Kidney (tissue), 13 donors: ENCODE measurements at regions not wholly inside any gene's neighbourhood (a gene's known extent, or its start where the extent isn't known, plus 50 kb on each side); places are given as distances from the start of the nearest gene placed in this dataset.

ENCODE experiments used
- DNase-seq, 5 donors: peaks; one replicate each; pipeline ENCODE4 v3.0.0-alpha.2; 2013 to 2020
- FAIRE-seq: peaks from 2 replicates; lab custom pipeline; 2012; peaks lifted over from hg19 to GRCh38; lab: Jason Lieb, UNC
- H3K27ac ChIP-seq, 2 donors: one replicate each; pipeline ENCODE4 v1.7.0; 2013; ENCODE audit warnings: low read depth in 2 of 2, low read length in 2 of 2, inconsistent platforms in 1 of 2
- H3K27me3 ChIP-seq: one replicate; pipeline ENCODE4 v1.7.1; 2013; ENCODE audit warnings: low read length, inconsistent platforms; ENCODE audit not compliant: control insufficient read depth, insufficient read depth
- H3K36me3 ChIP-seq, 3 donors: one replicate each; pipeline versions ENCODE4 v1.7.0 to v1.7.1; 2013; ENCODE audit warnings: low read length in 3 of 3, control low read depth in 1 of 3, inconsistent platforms in 1 of 3; ENCODE audit not compliant: insufficient read depth in 3 of 3, control insufficient read depth in 2 of 3
- H3K4me1 ChIP-seq, 3 donors: one replicate each; pipeline versions ENCODE4 v1.7.0 to v1.7.1; 2013; ENCODE audit warnings: low read length in 3 of 3, inconsistent platforms in 1 of 3, low read depth in 1 of 3; ENCODE audit not compliant: control insufficient read depth in 2 of 3, insufficient read depth in 2 of 3
- H3K4me3 ChIP-seq, 3 donors: one replicate each; pipeline versions ENCODE4 v1.7.0 to v1.8.1; 2013; ENCODE audit warnings: low read length in 3 of 3, control low read depth in 1 of 3, inconsistent platforms in 1 of 3
- H3K9ac ChIP-seq, 3 donors: one replicate each; pipeline versions ENCODE4 v1.7.0 to v1.7.1; 2013; ENCODE audit warnings: low read length in 3 of 3, control low read depth in 1 of 3, inconsistent platforms in 1 of 3
- H3K9me3 ChIP-seq, 3 donors: one replicate each; pipeline versions ENCODE4 v1.7.0 to v1.7.1; 2013; ENCODE audit warnings: low read length in 3 of 3, control low read depth in 1 of 3, inconsistent platforms in 1 of 3; ENCODE audit not compliant: control insufficient read depth in 2 of 3, insufficient read depth in 1 of 3
- intact Hi-C: fragments of 100-400 bp; cut with DNase I; formaldehyde crosslinking; loops from one replicate; pipeline ENCODE4 v1.11.1; 2022
- TF ChIP-seq, protein P1 (sequence below): IDR thresholded peaks from 3 replicates; pipeline ENCODE4 v1.5.1; 2012; ENCODE audit warnings: mild to moderate bottlenecking, moderate library complexity, borderline replicate concordance; ENCODE audit not compliant: insufficient read depth; ENCODE audit errors: extremely low read depth
- donor health status: control.
- donor health status: control.
- donor health status: control.
- donor health status: control.
- donor health status: control.
- donor health status: DM: yes; HTN: yes; CAD: no.
- donor health status: Normal renal cell carcinoma (clear cell type).

DNA sequence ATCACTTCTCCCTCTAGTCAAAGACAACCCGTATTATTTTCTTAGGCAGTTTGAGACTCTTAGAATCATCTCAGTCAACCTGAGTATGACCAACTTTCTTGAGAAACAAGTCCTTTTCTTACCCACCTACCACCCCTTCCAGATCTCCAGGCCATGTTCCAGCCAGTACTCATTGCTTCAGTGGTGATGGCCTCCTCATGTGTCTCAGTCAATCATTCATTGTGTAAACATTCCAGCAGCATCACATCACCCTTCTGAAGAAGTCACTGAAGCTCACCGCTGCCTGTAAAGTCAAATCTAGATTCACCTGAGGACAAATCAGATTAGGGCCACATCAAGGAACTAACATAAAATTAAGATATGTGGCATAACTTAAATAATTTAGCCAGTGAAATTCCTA is 467.2 kb upstream of the NRP1 start:
- Histone ChIP-seq H3K27me3 (no peaks in the 10 kb centered on the region), H3K9me3 (no peaks in the 10 kb centered on the region), H3K4me1 (peaks cover 0 to 8% (median 2%) of the 10 kb centered on the region in 3 donors), H3K4me3 (no peak overlapping the region), H3K36me3 (no peaks in the 10 kb centered on the region), H3K9ac (no peak overlapping the region), H3K27ac (peak overlapping the region in 1 of 2 donors; percentile 30)
- intact Hi-C loops, result no loop called here
- TF ChIP-seq, protein P1, sequence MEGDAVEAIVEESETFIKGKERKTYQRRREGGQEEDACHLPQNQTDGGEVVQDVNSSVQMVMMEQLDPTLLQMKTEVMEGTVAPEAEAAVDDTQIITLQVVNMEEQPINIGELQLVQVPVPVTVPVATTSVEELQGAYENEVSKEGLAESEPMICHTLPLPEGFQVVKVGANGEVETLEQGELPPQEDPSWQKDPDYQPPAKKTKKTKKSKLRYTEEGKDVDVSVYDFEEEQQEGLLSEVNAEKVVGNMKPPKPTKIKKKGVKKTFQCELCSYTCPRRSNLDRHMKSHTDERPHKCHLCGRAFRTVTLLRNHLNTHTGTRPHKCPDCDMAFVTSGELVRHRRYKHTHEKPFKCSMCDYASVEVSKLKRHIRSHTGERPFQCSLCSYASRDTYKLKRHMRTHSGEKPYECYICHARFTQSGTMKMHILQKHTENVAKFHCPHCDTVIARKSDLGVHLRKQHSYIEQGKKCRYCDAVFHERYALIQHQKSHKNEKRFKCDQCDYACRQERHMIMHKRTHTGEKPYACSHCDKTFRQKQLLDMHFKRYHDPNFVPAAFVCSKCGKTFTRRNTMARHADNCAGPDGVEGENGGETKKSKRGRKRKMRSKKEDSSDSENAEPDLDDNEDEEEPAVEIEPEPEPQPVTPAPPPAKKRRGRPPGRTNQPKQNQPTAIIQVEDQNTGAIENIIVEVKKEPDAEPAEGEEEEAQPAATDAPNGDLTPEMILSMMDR, result no peak
- no peak for FAIRE-seq
- peak in 4 of 5 donors; percentile 52 to 86 (median 70) for DNase-seq

DNA sequence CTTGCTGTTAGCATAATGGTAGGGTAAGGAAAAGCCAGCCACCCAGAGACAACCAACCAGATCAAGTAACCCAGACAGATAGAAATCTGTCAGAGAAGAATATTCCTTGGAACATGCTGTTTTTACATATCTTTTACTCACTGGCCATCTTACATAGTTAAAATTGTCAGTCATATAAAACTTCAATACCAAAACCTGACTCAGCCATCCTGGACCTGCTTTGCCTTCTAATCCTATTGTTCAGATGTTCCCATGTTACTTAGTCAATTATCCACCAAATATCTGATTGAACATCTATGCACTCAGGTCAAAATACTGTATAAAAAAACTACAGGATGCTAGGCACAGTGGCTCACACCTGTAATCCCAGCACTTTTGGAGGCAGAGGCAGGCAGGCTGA is 466.5 kb upstream of the NRP1 start:
- no peak overlapping the region for H3K9ac ChIP-seq
- no peak for DNase-seq
- peaks cover 0 to 8% (median 2%) of the 10 kb centered on the region in 3 donors for H3K4me1 ChIP-seq
- H3K36me3 ChIP-seq, result no peaks in the 10 kb centered on the region
- no peak overlapping the region for H3K27ac ChIP-seq
- no peak overlapping the region for H3K4me3 ChIP-seq
- TF ChIP-seq, protein P1, result no peak
- intact Hi-C loops, result no loop called here
- no peaks in the 10 kb centered on the region for H3K27me3 ChIP-seq
- no peak for FAIRE-seq
- H3K9me3 ChIP-seq, result no peaks in the 10 kb centered on the region

DNA sequence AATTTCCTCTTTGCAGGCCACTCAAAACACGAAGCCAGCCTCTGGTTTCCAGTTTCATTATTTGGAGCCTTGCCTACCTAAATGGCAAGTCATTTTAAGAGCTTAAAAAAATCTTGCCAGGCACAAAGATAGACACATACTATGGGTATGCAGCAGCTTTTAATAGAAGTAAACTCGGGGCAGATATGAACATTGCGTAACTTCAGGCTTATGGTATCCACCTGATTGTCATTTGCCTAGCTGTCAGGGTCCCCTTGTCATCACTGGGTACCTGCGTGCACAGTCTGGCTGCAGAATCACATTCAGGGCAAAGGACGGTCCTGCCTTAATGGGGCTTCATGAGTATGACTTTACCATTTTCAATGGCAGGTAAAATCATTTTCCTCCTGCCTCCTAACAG is 466.1 kb upstream of the NRP1 start:
- no peaks in the 10 kb centered on the region for H3K36me3 ChIP-seq

More for the DNA sequence above, 466.1 kb upstream of the NRP1 start:
- Histone ChIP-seq H3K27me3 (no peaks in the 10 kb centered on the region), H3K9ac (no peak overlapping the region), H3K4me3 (no peak overlapping the region), H3K4me1 (peaks cover 0 to 8% (median 2%) of the 10 kb centered on the region in 3 donors), H3K9me3 (no peaks in the 10 kb centered on the region), H3K27ac (no peak overlapping the region)
- no peak for DNase-seq
- intact Hi-C loops, result no loop called here
- FAIRE-seq, result no peak
- TF ChIP-seq, protein P1, result no peak
